ENCODE measurements at regions not wholly inside any gene's neighbourhood (a gene's known extent, or its start where the extent isn't known, plus 50 kb on each side); places are given as distances from the start of the nearest gene placed in this dataset.

DNA sequence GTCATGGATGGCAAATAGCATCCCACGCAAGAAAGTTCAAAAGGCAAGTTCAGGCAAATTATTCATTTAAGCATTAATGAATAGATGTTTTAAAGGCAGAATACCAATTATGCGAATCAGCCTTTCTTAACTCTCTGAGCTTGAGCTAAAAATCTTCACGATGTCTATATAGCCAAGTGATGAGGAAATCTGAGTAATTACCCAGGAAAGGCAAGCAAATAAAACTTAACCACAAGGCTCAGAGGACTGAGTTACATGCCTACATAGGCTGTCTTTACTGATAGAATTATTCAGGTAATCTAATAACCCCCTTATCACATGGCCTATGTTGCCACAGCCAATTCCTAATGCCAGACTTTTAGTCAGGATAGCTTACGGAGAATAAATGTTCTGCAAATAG, 120.8 kb upstream of the MTAP start:
- TF ChIP-seq, protein P1, sequence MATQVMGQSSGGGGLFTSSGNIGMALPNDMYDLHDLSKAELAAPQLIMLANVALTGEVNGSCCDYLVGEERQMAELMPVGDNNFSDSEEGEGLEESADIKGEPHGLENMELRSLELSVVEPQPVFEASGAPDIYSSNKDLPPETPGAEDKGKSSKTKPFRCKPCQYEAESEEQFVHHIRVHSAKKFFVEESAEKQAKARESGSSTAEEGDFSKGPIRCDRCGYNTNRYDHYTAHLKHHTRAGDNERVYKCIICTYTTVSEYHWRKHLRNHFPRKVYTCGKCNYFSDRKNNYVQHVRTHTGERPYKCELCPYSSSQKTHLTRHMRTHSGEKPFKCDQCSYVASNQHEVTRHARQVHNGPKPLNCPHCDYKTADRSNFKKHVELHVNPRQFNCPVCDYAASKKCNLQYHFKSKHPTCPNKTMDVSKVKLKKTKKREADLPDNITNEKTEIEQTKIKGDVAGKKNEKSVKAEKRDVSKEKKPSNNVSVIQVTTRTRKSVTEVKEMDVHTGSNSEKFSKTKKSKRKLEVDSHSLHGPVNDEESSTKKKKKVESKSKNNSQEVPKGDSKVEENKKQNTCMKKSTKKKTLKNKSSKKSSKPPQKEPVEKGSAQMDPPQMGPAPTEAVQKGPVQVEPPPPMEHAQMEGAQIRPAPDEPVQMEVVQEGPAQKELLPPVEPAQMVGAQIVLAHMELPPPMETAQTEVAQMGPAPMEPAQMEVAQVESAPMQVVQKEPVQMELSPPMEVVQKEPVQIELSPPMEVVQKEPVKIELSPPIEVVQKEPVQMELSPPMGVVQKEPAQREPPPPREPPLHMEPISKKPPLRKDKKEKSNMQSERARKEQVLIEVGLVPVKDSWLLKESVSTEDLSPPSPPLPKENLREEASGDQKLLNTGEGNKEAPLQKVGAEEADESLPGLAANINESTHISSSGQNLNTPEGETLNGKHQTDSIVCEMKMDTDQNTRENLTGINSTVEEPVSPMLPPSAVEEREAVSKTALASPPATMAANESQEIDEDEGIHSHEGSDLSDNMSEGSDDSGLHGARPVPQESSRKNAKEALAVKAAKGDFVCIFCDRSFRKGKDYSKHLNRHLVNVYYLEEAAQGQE (IDR thresholded peaks at IDR 0.05; ENCODE audit: insufficient read depth in 1 of 2, low read depth in 2 of 2, low read length in 2 of 2) = no peak
- TF ChIP-seq TAF1 (IDR thresholded peaks at IDR 0.05; ENCODE audit: borderline replicate concordance, insufficient read depth, low read length) (no peak), POLR2AphosphoS5 (IDR thresholded peaks at IDR 0.05; ENCODE audit: low read depth, low read length) (no peak)
